DOHH2 (cell line): ENCODE measurements at regions not wholly inside any gene's neighbourhood (a gene's known extent, or its start where the extent isn't known, plus 50 kb on each side); places are given as distances from the start of the nearest gene placed in this dataset.
"Not testable (repeated sequence)": the region's sequence is repeated elsewhere in the genome, so short reads cannot be mapped to it uniquely, and the experiment has no call there.

Experiments
- CTCF ChIP-seq: fragments of 200-600 bp; sonication (generic); IDR thresholded peaks from one replicate; pipeline ENCODE4 v1.5.1; 2014; ENCODE audit warnings: antibody characterized with exemption, mild to moderate bottlenecking, low read depth, low read length; ENCODE audit not compliant: poor library complexity, severe bottlenecking
- EZH2phosphoT487 ChIP-seq: fragments of 200-600 bp; sonication (generic); IDR thresholded peaks from 2 replicates; pipeline ENCODE4 v1.6.1; 2017; ENCODE audit warnings: borderline replicate concordance, mild to moderate bottlenecking, antibody characterized with exemption, low read length, moderate library complexity, mixed read lengths

DNA sequence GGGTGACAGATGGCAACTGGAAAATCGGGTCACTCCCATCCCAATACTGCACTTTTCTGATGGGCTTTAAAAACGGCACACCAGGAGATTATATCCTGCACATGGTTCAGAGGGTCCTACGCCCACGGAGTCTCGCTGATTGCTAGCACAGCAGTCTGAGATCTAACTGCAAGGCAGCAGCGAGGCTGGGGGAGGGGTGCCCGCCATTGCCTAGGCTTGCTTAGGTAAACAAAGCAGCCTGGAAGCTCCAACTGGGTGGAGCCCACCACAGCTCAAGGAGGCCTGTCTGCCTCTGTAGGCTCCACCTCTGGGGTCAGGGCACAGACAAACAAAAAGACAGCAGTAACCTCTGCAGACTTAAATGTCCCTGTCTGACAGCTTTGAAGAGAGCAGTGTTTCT lies 158.7 kb upstream of the MOCS2 start:
- TF ChIP-seq CTCF, EZH2phosphoT487: not testable (repeated sequence)
